Breast epithelium (tissue), 3 donors: ENCODE measurements at regions not wholly inside any gene's neighbourhood (a gene's known extent, or its start where the extent isn't known, plus 50 kb on each side); places are given as distances from the start of the nearest gene placed in this dataset.

ENCODE experiments used
- POLR2A ChIP-seq: fragments of 450-650 bp; IDR thresholded peaks from one replicate; pipeline ENCODE4 v1.6.1; 2016; ENCODE audit warnings: antibody characterized with exemption, mild to moderate bottlenecking, moderate library complexity
- POLR2AphosphoS5 ChIP-seq, 3 donors: sonication (generic); formaldehyde crosslinking; IDR thresholded peaks; one replicate each; pipeline ENCODE4 v1.6.1; 2017; ENCODE audit warnings: antibody characterized with exemption in 3 of 3
- TF ChIP-seq, protein P1 (sequence below), 3 donors: fragments of 450-650 bp; IDR thresholded peaks; one replicate each; pipeline ENCODE4 v1.5.1; 2016 to 2017; ENCODE audit warnings: antibody characterized with exemption in 3 of 3, mild to moderate bottlenecking in 3 of 3, moderate library complexity in 3 of 3

DNA sequence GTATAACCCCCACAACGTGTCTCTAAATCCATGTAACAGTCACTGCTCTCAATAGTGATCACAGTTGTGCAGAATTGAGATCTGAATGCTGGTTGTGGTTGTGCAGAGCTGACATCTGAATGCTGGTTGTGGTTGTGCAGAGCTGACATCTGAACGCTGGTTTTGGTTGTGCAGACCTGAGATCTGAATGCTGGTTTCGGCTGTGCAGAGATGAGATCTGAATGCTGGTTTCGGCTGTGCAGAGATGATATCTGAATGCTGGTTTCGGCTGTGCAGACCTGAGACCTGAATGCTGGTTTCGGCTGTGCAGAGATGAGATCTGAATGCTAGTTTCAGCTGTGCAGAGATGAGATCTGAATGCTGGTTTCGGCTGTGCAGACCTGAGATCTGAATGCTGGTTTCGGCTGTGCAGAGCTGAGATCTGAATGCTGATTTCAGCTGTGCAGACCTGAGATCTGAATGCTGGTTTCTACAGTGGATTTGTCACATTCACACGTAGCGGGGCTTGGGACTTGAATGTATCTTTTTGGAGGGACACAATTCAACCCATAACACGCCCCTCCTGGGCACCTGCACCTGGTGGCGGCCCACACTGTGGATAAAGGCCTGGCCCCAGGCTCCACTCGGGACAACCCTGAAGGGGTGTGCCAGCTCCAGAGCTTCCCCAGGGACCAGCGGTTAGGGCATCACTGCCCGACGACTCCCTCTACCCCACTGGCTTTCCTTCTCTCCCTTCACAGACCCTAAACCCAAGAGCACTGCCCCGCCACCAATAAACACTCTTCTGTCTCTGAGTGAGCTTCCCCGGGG is 51.1 kb upstream of the SLC66A3 start:
- TF ChIP-seq, protein P1, sequence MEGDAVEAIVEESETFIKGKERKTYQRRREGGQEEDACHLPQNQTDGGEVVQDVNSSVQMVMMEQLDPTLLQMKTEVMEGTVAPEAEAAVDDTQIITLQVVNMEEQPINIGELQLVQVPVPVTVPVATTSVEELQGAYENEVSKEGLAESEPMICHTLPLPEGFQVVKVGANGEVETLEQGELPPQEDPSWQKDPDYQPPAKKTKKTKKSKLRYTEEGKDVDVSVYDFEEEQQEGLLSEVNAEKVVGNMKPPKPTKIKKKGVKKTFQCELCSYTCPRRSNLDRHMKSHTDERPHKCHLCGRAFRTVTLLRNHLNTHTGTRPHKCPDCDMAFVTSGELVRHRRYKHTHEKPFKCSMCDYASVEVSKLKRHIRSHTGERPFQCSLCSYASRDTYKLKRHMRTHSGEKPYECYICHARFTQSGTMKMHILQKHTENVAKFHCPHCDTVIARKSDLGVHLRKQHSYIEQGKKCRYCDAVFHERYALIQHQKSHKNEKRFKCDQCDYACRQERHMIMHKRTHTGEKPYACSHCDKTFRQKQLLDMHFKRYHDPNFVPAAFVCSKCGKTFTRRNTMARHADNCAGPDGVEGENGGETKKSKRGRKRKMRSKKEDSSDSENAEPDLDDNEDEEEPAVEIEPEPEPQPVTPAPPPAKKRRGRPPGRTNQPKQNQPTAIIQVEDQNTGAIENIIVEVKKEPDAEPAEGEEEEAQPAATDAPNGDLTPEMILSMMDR (IDR thresholded peaks at IDR 0.05), result no peak
- TF ChIP-seq POLR2A, result no peak
- TF ChIP-seq POLR2AphosphoS5 (IDR thresholded peaks at IDR 0.05), result no peak
